ENCODE measurements at regions not wholly inside any gene's neighbourhood (a gene's known extent, or its start where the extent isn't known, plus 50 kb on each side); places are given as distances from the start of the nearest gene placed in this dataset.

- H3K4me1 ChIP-seq: no peaks in the 10 kb centered on the region
- no peak overlapping the region for H3K4me3 ChIP-seq (ENCODE audit: low read depth, low read length)
- no peak overlapping the region for H3K9ac ChIP-seq
- H3K4me2 ChIP-seq (ENCODE audit: low read length): no peak overlapping the region
- H3K27me3 ChIP-seq (ENCODE audit: control insufficient read depth, insufficient read depth, low read length): no peaks in the 10 kb centered on the region
- H3K27ac ChIP-seq: no peak overlapping the region
- H3K36me3 ChIP-seq (ENCODE audit: control insufficient read depth, insufficient read depth, low read length): no peaks in the 10 kb centered on the region
- H3K9me3 ChIP-seq (ENCODE audit: control insufficient read depth, low read length): no peaks in the 10 kb centered on the region
- H2AFZ ChIP-seq: no peak overlapping the region
- H3K79me2 ChIP-seq: no peaks in the 10 kb centered on the region
- no peak for TF ChIP-seq CTCF (IDR thresholded peaks at IDR 0.05)
These were observed 665.8 kb upstream of the ZEB2 start for GRCh38 chr2:145185696-145186095.

- Histone ChIP-seq H3K27me3 (ENCODE audit: control insufficient read depth, insufficient read depth, low read length) (no peaks in the 10 kb centered on the region), H2AFZ (no peak overlapping the region), H3K9me3 (ENCODE audit: control insufficient read depth, low read length) (no peaks in the 10 kb centered on the region), H3K27ac (no peak overlapping the region), H3K79me2 (no peaks in the 10 kb centered on the region), H3K36me3 (ENCODE audit: control insufficient read depth, insufficient read depth, low read length) (no peaks in the 10 kb centered on the region), H3K9ac (no peak overlapping the region), H3K4me2 (ENCODE audit: low read length) (no peak overlapping the region), H3K4me3 (ENCODE audit: low read depth, low read length) (no peak overlapping the region), H3K4me1 (no peaks in the 10 kb centered on the region)
- no peak for TF ChIP-seq CTCF (IDR thresholded peaks at IDR 0.05)
These were observed 665.1 kb upstream of the ZEB2 start for GRCh38 chr2:145184741-145185651.

GRCh38 chr2:145169285-145169684, 649.4 kb upstream of the ZEB2 start:
- Histone ChIP-seq H3K27me3 (ENCODE audit: control insufficient read depth, insufficient read depth, low read length) (no peaks in the 10 kb centered on the region), H3K4me2 (ENCODE audit: low read length) (no peak overlapping the region), H3K4me3 (ENCODE audit: low read depth, low read length) (no peak overlapping the region), H3K9ac (no peak overlapping the region), H3K36me3 (ENCODE audit: control insufficient read depth, insufficient read depth, low read length) (no peaks in the 10 kb centered on the region), H3K27ac (no peak overlapping the region), H2AFZ (no peak overlapping the region), H3K4me1 (no peaks in the 10 kb centered on the region), H3K9me3 (ENCODE audit: control insufficient read depth, low read length) (no peaks in the 10 kb centered on the region), H3K79me2 (no peaks in the 10 kb centered on the region)
- no peak for TF ChIP-seq CTCF (IDR thresholded peaks at IDR 0.05)

- H3K4me1 ChIP-seq: no peaks in the 10 kb centered on the region
- no peak overlapping the region for H3K4me3 ChIP-seq (ENCODE audit: low read depth, low read length)
- no peaks in the 10 kb centered on the region for H3K36me3 ChIP-seq (ENCODE audit: control insufficient read depth, insufficient read depth, low read length)
- H3K4me2 ChIP-seq (ENCODE audit: low read length): no peak overlapping the region
- no peak for TF ChIP-seq CTCF (IDR thresholded peaks at IDR 0.05)
- H3K9me3 ChIP-seq (ENCODE audit: control insufficient read depth, low read length): no peaks in the 10 kb centered on the region
- H3K9ac ChIP-seq: no peak overlapping the region
- H3K79me2 ChIP-seq: no peaks in the 10 kb centered on the region
- no peak overlapping the region for H2AFZ ChIP-seq
- H3K27ac ChIP-seq: no peak overlapping the region
- no peaks in the 10 kb centered on the region for H3K27me3 ChIP-seq (ENCODE audit: control insufficient read depth, insufficient read depth, low read length)
These were observed 648.2 kb upstream of the ZEB2 start for GRCh38 chr2:145168091-145168490.

Data from parathyroid adenoma (tissue), 2 donors.